GM12878 (cell line): ENCODE measurements at regions not wholly inside any gene's neighbourhood (a gene's known extent, or its start where the extent isn't known, plus 50 kb on each side); places are given as distances from the start of the nearest gene placed in this dataset.

Experiments
- ATAC-seq: fragments of 200-7000 bp; cut with Tn5 transposase; 3 replicates; pipeline ENCODE4 v1.9.1; 2020; ENCODE audit warnings: mild to moderate bottlenecking, moderate library complexity
- BruUV-seq: library from RNA; stranded (reverse); fragments of 400-500 nt; replicated peaks from 2 replicates; lab custom pipeline; 2021; lab: Mats Ljungman, UMichigan
- CTCF ChIA-PET: fragments of 300-600 bp; sonication (Branson Sonifier 250); formaldehyde crosslinking; extraction: SDS; loops from one replicate; lab custom pipeline; 2021; ENCODE audit warnings: inconsistent platforms; lab: Yijun Ruan, JAX
- POLR2A ChIA-PET: fragments of 350-600 bp; formaldehyde crosslinking; extraction: SDS; loops from one replicate; lab custom pipeline; 2021; ENCODE audit warnings: inconsistent platforms; lab: Charles Lee
- RAD21 ChIA-PET: fragments of 300-600 bp; sonication (Branson Sonifier 250); formaldehyde crosslinking; loops from one replicate; lab custom pipeline; 2023; ENCODE audit warnings: antibody characterized with exemption; ENCODE audit not compliant: unreplicated experiment; lab: Charles Lee
- SMC1A ChIA-PET: fragments of 300-600 bp; sonication (Branson Sonifier 250); formaldehyde crosslinking; loops from one replicate; lab custom pipeline; 2023; ENCODE audit not compliant: unreplicated experiment, uncharacterized antibody; lab: Charles Lee
- DNase-seq: peaks from one replicate; pipeline ENCODE4 v3.0.0-alpha.2; 2011; ENCODE audit warnings: low read depth, low spot score
- FAIRE-seq: peaks from 3 replicates; lab custom pipeline; 2011; peaks lifted over from hg19 to GRCh38; lab: Jason Lieb, UNC
- H2AFZ ChIP-seq: 2 replicates; pipeline ENCODE4 v1.6.0; 2011; ENCODE audit warnings: low read depth, low read length, control low read depth; ENCODE audit not compliant: control insufficient read depth
- H3K27ac ChIP-seq: 2 replicates; pipeline ENCODE4 v1.5.1; 2011; ENCODE audit warnings: control low read depth; ENCODE audit not compliant: control insufficient read depth, insufficient read depth
- H3K27me3 ChIP-seq, 2 experiments: replicated peaks in 1 of 2; 2 replicates each; pipeline versions ENCODE4 v1.6.0 to v1.6.1; 2011; ENCODE audit warnings: low read length in 1 of 2; ENCODE audit not compliant: control insufficient read depth in 2 of 2, insufficient read depth in 2 of 2
- H3K36me3 ChIP-seq, 2 experiments: 2 replicates each; pipeline ENCODE4 v1.5.1; 2011; ENCODE audit warnings: low read length in 1 of 2; ENCODE audit not compliant: control insufficient read depth in 2 of 2, insufficient read depth in 2 of 2
- H3K4me1 ChIP-seq: 2 replicates; pipeline ENCODE4 v1.6.1; 2011; ENCODE audit warnings: mild to moderate bottlenecking, low read length, moderate library complexity, mixed read lengths; ENCODE audit not compliant: control insufficient read depth, insufficient read depth
- H3K4me2 ChIP-seq: 2 replicates; pipeline ENCODE4 v1.6.0; 2011; ENCODE audit warnings: control low read depth; ENCODE audit not compliant: control insufficient read depth, insufficient read depth
- H3K4me3 ChIP-seq: fragments of 200-600 bp; sonication (generic); 2 replicates; pipeline ENCODE4 v1.5.1; 2016
- H3K79me2 ChIP-seq: 2 replicates; pipeline ENCODE4 v1.6.0; 2011; ENCODE audit warnings: low read length; ENCODE audit not compliant: control insufficient read depth, insufficient read depth
- H3K9ac ChIP-seq: 2 replicates; pipeline ENCODE4 v1.8.0; 2011; ENCODE audit warnings: low read length, control low read depth, mixed read lengths; ENCODE audit not compliant: control insufficient read depth, insufficient read depth
- H3K9me3 ChIP-seq: replicated peaks from 3 replicates; pipeline ENCODE4 v1.5.1; 2011; ENCODE audit warnings: mild to moderate bottlenecking, low read length; ENCODE audit not compliant: control insufficient read depth, insufficient read depth
- H4K20me1 ChIP-seq: 2 replicates; pipeline ENCODE4 v1.6.0; 2011; ENCODE audit not compliant: control insufficient read depth, insufficient read depth
- ESRRA ChIP-seq: IDR thresholded peaks from 2 replicates; pipeline ENCODE4 v1.6.1; 2012; ENCODE audit warnings: mild to moderate bottlenecking, low read length, improper control_type of control experiment
- KLF5 ChIP-seq: fragments of 450-650 bp; IDR thresholded peaks from 2 replicates; pipeline ENCODE4 v1.6.1; 2014; ENCODE audit warnings: mild to moderate bottlenecking; ENCODE audit not compliant: partially characterized antibody
- POLR2AphosphoS2 ChIP-seq: IDR thresholded peaks from 2 replicates; pipeline ENCODE4 v1.6.1; 2011; ENCODE audit warnings: low read depth, mild to moderate bottlenecking, low read length, improper control_type of control experiment, moderate library complexity
- RBBP5 ChIP-seq: fragments of 200-600 bp; sonication (generic); conservative IDR thresholded peaks from 2 replicates; pipeline ENCODE4 v1.6.1; 2016
- WRNIP1 ChIP-seq: IDR thresholded peaks from 2 replicates; pipeline ENCODE4 v1.6.1; 2011; ENCODE audit warnings: low read depth, low read length, improper control_type of control experiment, borderline replicate concordance
- ZNF274 ChIP-seq: IDR thresholded peaks from one replicate; pipeline ENCODE4 v1.8.0; 2011; ENCODE audit not compliant: insufficient read length, insufficient read depth
- ZZZ3 ChIP-seq: IDR thresholded peaks from 2 replicates; pipeline ENCODE4 v1.6.1; 2011; ENCODE audit warnings: low read depth; ENCODE audit not compliant: control insufficient read depth, insufficient read length
- WGBS: methylation state at CpG from one replicate; pipeline ENCODE4 v1.1.6; 2016; ENCODE audit warnings: low lambda C conversion rate; ENCODE audit not compliant: insufficient replicate concordance, insufficient coverage; ENCODE audit errors: missing lambda C conversion rate; 5-methylcytosine and 5-hydroxymethylcytosine counted together
- in situ Hi-C: fragments of 300-500 bp; cut with MboI; formaldehyde crosslinking; loops from 9 replicates; pipeline ENCODE4 v1.14.3; 2018; ENCODE audit warnings: mixed read lengths
- intact Hi-C: fragments of 100-400 bp; cut with micrococcal nuclease; formaldehyde crosslinking; loops from one replicate; pipeline ENCODE4 v1.14.2; 2022; ENCODE audit not compliant: unreplicated experiment
- TF ChIP-seq, protein P1 (sequence below): fragments of 450-650 bp; IDR thresholded peaks from 2 replicates; pipeline ENCODE4 v1.6.1; 2014; ENCODE audit warnings: mild to moderate bottlenecking
- TF ChIP-seq, protein P2 (sequence below): fragments of 450-650 bp; IDR thresholded peaks from 2 replicates; pipeline ENCODE4 v1.6.1; 2017; ENCODE audit warnings: low read depth, mild to moderate bottlenecking, moderate library complexity
- TF ChIP-seq, protein P3 (sequence below): IDR thresholded peaks from 2 replicates; pipeline ENCODE4 v1.6.1; 2012; ENCODE audit warnings: low read depth, low read length, improper control_type of control experiment

DNA sequence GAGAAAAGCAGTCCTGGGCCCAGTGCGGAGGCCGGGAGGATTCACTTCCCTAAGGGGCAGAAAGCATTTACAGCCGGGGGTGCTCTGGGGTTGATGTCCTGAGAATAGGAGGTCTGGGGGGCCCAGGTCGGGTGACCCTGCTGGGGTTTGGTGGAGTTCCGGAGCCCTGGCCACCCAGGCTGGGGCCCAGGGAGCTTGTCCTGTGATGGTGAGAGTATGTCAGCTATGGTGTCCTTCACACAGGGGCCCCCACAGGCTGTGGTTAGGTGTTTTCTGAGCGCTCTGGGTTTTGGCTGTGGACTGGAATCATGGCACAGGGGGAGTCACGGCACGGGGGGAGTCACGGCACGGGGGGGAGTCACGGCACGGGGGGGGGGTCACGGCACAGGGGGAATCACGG, 54.5 kb upstream of the TMEM18 start:
- WGBS: 68% methylated on average over 5 of the region's 14 CpGs
- intact Hi-C loops: no loop called here
- FAIRE-seq: no peak
- Histone ChIP-seq H3K27ac (no peak overlapping the region), H3K9me3 (no peaks in the 10 kb centered on the region), H4K20me1 (no peaks in the 10 kb centered on the region)
- CTCF ChIA-PET: no interaction called here
- TF ChIP-seq ZNF274: no peak
- no peak for TF ChIP-seq ESRRA
- no peak for TF ChIP-seq RBBP5
- TF ChIP-seq, protein P1, sequence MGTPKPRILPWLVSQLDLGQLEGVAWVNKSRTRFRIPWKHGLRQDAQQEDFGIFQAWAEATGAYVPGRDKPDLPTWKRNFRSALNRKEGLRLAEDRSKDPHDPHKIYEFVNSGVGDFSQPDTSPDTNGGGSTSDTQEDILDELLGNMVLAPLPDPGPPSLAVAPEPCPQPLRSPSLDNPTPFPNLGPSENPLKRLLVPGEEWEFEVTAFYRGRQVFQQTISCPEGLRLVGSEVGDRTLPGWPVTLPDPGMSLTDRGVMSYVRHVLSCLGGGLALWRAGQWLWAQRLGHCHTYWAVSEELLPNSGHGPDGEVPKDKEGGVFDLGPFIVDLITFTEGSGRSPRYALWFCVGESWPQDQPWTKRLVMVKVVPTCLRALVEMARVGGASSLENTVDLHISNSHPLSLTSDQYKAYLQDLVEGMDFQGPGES: no peak
- TF ChIP-seq, protein P2, sequence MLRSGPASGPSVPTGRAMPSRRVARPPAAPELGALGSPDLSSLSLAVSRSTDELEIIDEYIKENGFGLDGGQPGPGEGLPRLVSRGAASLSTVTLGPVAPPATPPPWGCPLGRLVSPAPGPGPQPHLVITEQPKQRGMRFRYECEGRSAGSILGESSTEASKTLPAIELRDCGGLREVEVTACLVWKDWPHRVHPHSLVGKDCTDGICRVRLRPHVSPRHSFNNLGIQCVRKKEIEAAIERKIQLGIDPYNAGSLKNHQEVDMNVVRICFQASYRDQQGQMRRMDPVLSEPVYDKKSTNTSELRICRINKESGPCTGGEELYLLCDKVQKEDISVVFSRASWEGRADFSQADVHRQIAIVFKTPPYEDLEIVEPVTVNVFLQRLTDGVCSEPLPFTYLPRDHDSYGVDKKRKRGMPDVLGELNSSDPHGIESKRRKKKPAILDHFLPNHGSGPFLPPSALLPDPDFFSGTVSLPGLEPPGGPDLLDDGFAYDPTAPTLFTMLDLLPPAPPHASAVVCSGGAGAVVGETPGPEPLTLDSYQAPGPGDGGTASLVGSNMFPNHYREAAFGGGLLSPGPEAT: no peak
- TF ChIP-seq ZZZ3: no peak
- TF ChIP-seq KLF5: no peak
- TF ChIP-seq POLR2AphosphoS2: no peak
- TF ChIP-seq, protein P3, sequence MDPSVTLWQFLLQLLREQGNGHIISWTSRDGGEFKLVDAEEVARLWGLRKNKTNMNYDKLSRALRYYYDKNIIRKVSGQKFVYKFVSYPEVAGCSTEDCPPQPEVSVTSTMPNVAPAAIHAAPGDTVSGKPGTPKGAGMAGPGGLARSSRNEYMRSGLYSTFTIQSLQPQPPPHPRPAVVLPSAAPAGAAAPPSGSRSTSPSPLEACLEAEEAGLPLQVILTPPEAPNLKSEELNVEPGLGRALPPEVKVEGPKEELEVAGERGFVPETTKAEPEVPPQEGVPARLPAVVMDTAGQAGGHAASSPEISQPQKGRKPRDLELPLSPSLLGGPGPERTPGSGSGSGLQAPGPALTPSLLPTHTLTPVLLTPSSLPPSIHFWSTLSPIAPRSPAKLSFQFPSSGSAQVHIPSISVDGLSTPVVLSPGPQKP: no peak
- no peak for TF ChIP-seq WRNIP1
- TF ChIP-seq, all 136 proteins: peak for 0
- RAD21 ChIA-PET: no interaction called here
- Histone ChIP-seq H3K27me3 (no peaks in the 10 kb centered on the region), H3K4me2 (no peak overlapping the region), H3K4me3 (no peak overlapping the region), H3K9ac (no peak overlapping the region), H3K79me2 (no peaks in the 10 kb centered on the region), H3K36me3 (no peaks in the 10 kb centered on the region), H3K4me1 (peaks cover 6% of the 10 kb centered on the region), H2AFZ (no peak overlapping the region)
- in situ Hi-C loops: no loop called here
- no TSS peak for BruUV-seq
- no peak for ATAC-seq
- SMC1A ChIA-PET: no interaction called here
- POLR2A ChIA-PET: no interaction called here
- DNase-seq: no peak
